Chondrocyte (in vitro differentiated cells): ENCODE measurements at regions not wholly inside any gene's neighbourhood (a gene's known extent, or its start where the extent isn't known, plus 50 kb on each side); places are given as distances from the start of the nearest gene placed in this dataset.

ENCODE experiments used
- DNase-seq: peaks from one replicate; pipeline ENCODE4 v3.0.0; 2021; ENCODE audit warnings: mixed read lengths, low spot score
- H3K27ac Mint-ChIP-seq: one replicate; pipeline ENCODE4 v1.8.0; 2021; ENCODE audit warnings: mild to moderate bottlenecking, moderate library complexity, mixed read lengths; ENCODE audit not compliant: unreplicated experiment
- H3K27me3 Mint-ChIP-seq: 2 replicates; pipeline ENCODE4 v1.8.0; 2021; ENCODE audit warnings: low read depth, mixed read lengths
- H3K36me3 Mint-ChIP-seq: 2 replicates; pipeline ENCODE4 v1.8.0; 2021; ENCODE audit warnings: low read depth, mixed read lengths
- H3K4me1 Mint-ChIP-seq: 2 replicates; pipeline ENCODE4 v1.8.0; 2021; ENCODE audit warnings: low read depth, mild to moderate bottlenecking, mixed read lengths
- H3K4me3 Mint-ChIP-seq: one replicate; pipeline ENCODE4 v1.8.0; 2021; ENCODE audit warnings: mild to moderate bottlenecking, moderate library complexity, mixed read lengths; ENCODE audit not compliant: unreplicated experiment
- H3K9me3 Mint-ChIP-seq: 2 replicates; pipeline ENCODE4 v1.8.0; 2021; ENCODE audit warnings: low read depth, mixed read lengths
- CTCF ChIP-seq: fragments of 200-600 bp; sonication (generic); IDR thresholded peaks from 2 replicates; pipeline ENCODE4 v1.5.0; 2021; ENCODE audit warnings: antibody characterized with exemption, mild to moderate bottlenecking, moderate library complexity

- no peak for TF ChIP-seq CTCF
- peaks cover 16% of the 10 kb centered on the region for H3K27me3 Mint-ChIP-seq
- H3K4me1 Mint-ChIP-seq = no peaks in the 10 kb centered on the region
- peaks cover 2% of the 10 kb centered on the region for H3K36me3 Mint-ChIP-seq
- DNase-seq = no peak
- H3K4me3 Mint-ChIP-seq = no peak overlapping the region
- peaks cover 33% of the 10 kb centered on the region for H3K9me3 Mint-ChIP-seq
- no peak overlapping the region for H3K27ac Mint-ChIP-seq
Observed at GRCh38 chr12:130227641-130228040, 65.4 kb downstream of the FZD10 start.

DNA sequence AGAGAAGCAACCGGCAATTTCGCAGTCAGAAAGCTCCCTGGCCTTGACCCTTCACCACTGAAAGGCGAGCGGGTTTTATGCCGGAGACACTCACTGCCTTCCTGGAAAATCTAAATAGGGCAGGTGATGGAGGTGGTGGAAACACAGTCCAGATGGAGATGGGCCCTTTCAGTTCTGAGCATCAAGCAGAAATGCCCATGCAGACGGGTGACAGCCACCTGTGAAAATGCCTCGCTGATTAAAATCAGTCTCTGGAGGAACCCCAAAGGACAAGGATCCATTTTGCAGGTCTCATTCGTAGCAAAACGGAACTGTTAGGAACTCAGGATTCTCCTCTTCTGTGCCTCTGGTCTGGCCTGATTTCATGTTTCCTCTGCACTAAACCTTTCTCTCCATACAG is 74.2 kb downstream of the FZD10 start:
- H3K9me3 Mint-ChIP-seq = peaks cover 11% of the 10 kb centered on the region
- H3K4me3 Mint-ChIP-seq = no peak overlapping the region
- no peaks in the 10 kb centered on the region for H3K4me1 Mint-ChIP-seq
- no peak for TF ChIP-seq CTCF
- peaks cover 17% of the 10 kb centered on the region for H3K27me3 Mint-ChIP-seq
- no peak for DNase-seq
- no peaks in the 10 kb centered on the region for H3K36me3 Mint-ChIP-seq
- H3K27ac Mint-ChIP-seq = no peak overlapping the region

DNA sequence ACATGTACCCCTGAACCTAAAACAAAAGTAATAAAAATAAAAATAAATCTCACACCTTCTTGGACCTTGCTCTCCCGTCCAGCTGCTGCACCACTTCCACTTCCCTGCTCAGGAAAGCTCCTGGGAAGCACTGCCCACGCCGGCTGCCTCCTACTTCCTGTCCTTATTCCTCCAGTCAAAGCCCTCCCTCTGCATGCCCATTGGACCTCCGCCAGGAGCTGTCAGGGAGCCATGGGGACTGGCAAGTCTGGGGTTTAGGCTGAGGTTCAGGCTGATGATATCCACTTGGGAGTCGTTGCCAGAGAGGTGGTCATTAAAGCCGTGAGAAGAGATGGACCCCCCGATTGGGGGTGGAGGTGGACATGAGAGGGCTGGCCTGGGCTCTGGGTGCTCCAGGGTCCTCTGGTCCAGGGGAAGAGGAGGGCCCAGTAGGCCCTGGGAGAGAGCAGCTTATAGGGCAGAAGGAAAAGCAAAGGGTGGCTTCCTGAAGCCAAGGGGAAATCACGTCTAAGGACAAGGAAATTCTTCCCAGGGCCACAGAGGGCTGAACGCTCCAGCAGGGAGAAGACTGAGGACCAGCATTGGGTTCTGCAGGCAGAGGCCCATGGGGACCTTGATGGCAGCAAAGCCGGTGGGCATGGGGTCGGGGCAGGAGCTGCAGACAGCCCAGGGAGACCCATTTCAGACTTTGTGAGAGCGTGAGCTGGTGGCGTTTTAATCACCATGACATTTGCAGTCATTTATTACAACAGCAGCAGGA is 78.7 kb downstream of the FZD10 start:
- Mint-ChIP-seq H3K27me3 (peaks cover 13% of the 10 kb centered on the region), H3K9me3 (peaks cover 5% of the 10 kb centered on the region)
- TF ChIP-seq CTCF = no peak

DNA sequence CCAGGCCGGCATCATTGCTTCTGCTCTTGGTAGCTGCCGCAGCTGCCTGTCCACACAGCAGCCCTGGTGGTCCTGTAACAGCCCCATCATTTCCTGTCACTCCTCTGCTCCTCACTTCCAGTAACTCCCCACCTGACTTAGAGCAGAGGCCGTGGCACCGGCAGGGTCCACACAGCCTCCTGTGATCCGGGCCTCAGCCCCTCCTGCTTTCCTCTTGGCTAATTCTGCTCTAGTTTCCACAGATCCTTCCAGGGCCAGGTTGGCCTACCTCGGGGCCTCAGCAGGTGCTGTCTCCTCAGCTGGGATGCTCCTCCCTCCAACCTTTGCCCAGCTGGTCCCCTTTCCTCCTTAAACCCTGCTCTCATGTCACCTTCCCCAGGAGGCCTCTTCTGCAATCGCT is 80.2 kb downstream of the FZD10 start:
- TF ChIP-seq CTCF = no peak

More for the DNA sequence above, 78.7 kb downstream of the FZD10 start:
- Mint-ChIP-seq H3K4me3 (no peak overlapping the region), H3K36me3 (no peaks in the 10 kb centered on the region), H3K4me1 (no peaks in the 10 kb centered on the region), H3K27ac (no peak overlapping the region)
- DNase-seq = no peak

DNA sequence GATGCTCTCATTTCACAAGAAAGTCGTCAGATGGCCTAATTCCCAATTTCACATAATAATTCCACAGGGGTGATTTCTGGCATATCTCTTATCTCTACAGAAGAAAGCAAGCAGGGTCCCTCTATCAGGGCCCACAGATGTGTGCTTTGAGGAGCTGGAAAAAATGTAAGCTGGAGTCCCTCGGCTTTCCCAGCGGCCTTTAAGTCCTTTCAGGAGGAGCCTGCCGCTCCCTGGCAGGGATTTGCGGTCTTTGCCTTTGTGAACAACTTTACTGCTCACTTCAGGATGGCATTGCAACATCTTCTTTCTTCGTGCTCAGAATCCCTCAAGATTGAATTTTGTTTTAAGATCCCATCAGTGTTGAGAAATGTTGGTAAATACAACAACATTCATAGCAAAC is 83.0 kb downstream of the FZD10 start:
- H3K9me3 Mint-ChIP-seq = peaks cover 5% of the 10 kb centered on the region

More for the DNA sequence above, 80.2 kb downstream of the FZD10 start:
- Mint-ChIP-seq H3K4me3 (no peak overlapping the region), H3K27ac (no peak overlapping the region), H3K9me3 (peaks cover 5% of the 10 kb centered on the region), H3K27me3 (peaks cover 9% of the 10 kb centered on the region), H3K4me1 (no peaks in the 10 kb centered on the region), H3K36me3 (no peaks in the 10 kb centered on the region)
- no peak for DNase-seq

More for the DNA sequence above, 83.0 kb downstream of the FZD10 start:
- Mint-ChIP-seq H3K36me3 (no peaks in the 10 kb centered on the region), H3K27me3 (peaks cover 7% of the 10 kb centered on the region), H3K4me1 (no peaks in the 10 kb centered on the region), H3K27ac (no peak overlapping the region), H3K4me3 (no peak overlapping the region)
- no peak for TF ChIP-seq CTCF
- DNase-seq = no peak
